Spleen (tissue), 7 donors: ENCODE measurements at regions not wholly inside any gene's neighbourhood (a gene's known extent, or its start where the extent isn't known, plus 50 kb on each side); places are given as distances from the start of the nearest gene placed in this dataset.

Experiments
- CTCF ChIP-seq, 11 experiments: fragments of 200-600 bp in 7 of 11; fragments of 450-650 bp in 4 of 11; sonication (generic) in 4 of 11; IDR thresholded peaks in 8 of 11; conservative IDR thresholded peaks in 3 of 11; 1 replicate in 7 of 11; 2 replicates in 4 of 11; pipeline versions ENCODE4 v1.4.0 to v1.8.0; 2016 to 2021; ENCODE audit warnings: antibody characterized with exemption in 11 of 11, inconsistent platforms in 4 of 11, mild to moderate bottlenecking in 1 of 11
- POLR2AphosphoS5 ChIP-seq, 3 donors: sonication (generic); formaldehyde crosslinking; IDR thresholded peaks; one replicate each; pipeline ENCODE4 v1.5.1; 2017; ENCODE audit warnings: antibody characterized with exemption in 3 of 3
- donor health status: DM: no; HTN: no; CAD: no; lungs with moderate emphysema.
- donor health status: DM: no; HTN: no; CAD: no.
- donor health status: DM: no; HTN: no; CAD: no.

GRCh38 chr10:88091490-88092061 lies 228.2 kb downstream of the PTEN start:
- TF ChIP-seq POLR2AphosphoS5 (IDR thresholded peaks at IDR 0.05) (peak in 2 of 3 donors; percentile 7 to 86), CTCF (IDR thresholded peaks at IDR 0.05 in 8 of 11, conservative IDR thresholded peaks at IDR 0.05 in 3 of 11) (peak in 7 of 11 experiments; percentile 19 to 47 (median 30))
